ENCODE measurements at regions not wholly inside any gene's neighbourhood (a gene's known extent, or its start where the extent isn't known, plus 50 kb on each side); places are given as distances from the start of the nearest gene placed in this dataset.
"Not testable (repeated sequence)": the region's sequence is repeated elsewhere in the genome, so short reads cannot be mapped to it uniquely, and the experiment has no call there.

- DNase-seq = no peak
Observed at GRCh38 chr7:80346704-80347103, 165.2 kb downstream of the GNAT3 start.

GRCh38 chr7:80335511-80336231 lies 176.2 kb downstream of the GNAT3 start:
- DNase-seq = peak; percentile 2

- no peak for DNase-seq
Observed at GRCh38 chr7:80334908-80335307, 177.0 kb downstream of the GNAT3 start.

GRCh38 chr7:80334196-80334595 lies 177.7 kb downstream of the GNAT3 start:
- DNase-seq = no peak

GRCh38 chr7:80333040-80333439 lies 178.8 kb downstream of the GNAT3 start:
- DNase-seq = no peak

- no peak for DNase-seq
Observed at GRCh38 chr7:80330434-80330833, 181.4 kb downstream of the GNAT3 start.

- DNase-seq = no peak
Observed at GRCh38 chr7:80324032-80324431, 187.8 kb downstream of the GNAT3 start.

GRCh38 chr7:80319461-80319860 lies 184.8 kb downstream of the GNAI1 start:
- no peak for DNase-seq

- DNase-seq = no peak
Observed at GRCh38 chr7:80318081-80318480, 183.4 kb downstream of the GNAI1 start.

GRCh38 chr7:80316811-80317210 lies 182.2 kb downstream of the GNAI1 start:
- no peak for DNase-seq

- DNase-seq = no peak
Observed at GRCh38 chr7:80313716-80314115, 179.1 kb downstream of the GNAI1 start.

GRCh38 chr7:80313067-80313626 lies 178.5 kb downstream of the GNAI1 start:
- no peak for DNase-seq

- peak; percentile 5 for DNase-seq
Observed at GRCh38 chr7:80312139-80312661, 177.6 kb downstream of the GNAI1 start.

GRCh38 chr7:80311313-80311712 lies 176.7 kb downstream of the GNAI1 start:
- DNase-seq = no peak

GRCh38 chr7:80309971-80310549 lies 175.4 kb downstream of the GNAI1 start:
- DNase-seq = no peak

- DNase-seq = no peak
Observed at GRCh38 chr7:80309377-80309776, 174.7 kb downstream of the GNAI1 start.

- DNase-seq = no peak
Observed at GRCh38 chr7:80307227-80307856, 172.7 kb downstream of the GNAI1 start.

GRCh38 chr7:80303315-80303714 lies 168.7 kb downstream of the GNAI1 start:
- DNase-seq = no peak

- DNase-seq = no peak
Observed at GRCh38 chr7:80302636-80303035, 168.0 kb downstream of the GNAI1 start.

GRCh38 chr7:80302078-80302477 lies 167.4 kb downstream of the GNAI1 start:
- no peak for DNase-seq

GRCh38 chr7:80298201-80298600 lies 163.6 kb downstream of the GNAI1 start:
- DNase-seq = no peak

GRCh38 chr7:80294346-80294745 lies 159.7 kb downstream of the GNAI1 start:
- DNase-seq = no peak

- not testable (repeated sequence) for DNase-seq
Observed at GRCh38 chr7:80292634-80293033, 158.0 kb downstream of the GNAI1 start.
